GM12875 (cell line): ENCODE measurements at regions not wholly inside any gene's neighbourhood (a gene's known extent, or its start where the extent isn't known, plus 50 kb on each side); places are given as distances from the start of the nearest gene placed in this dataset.

Source experiments
- H3K4me3 ChIP-seq: one replicate; pipeline ENCODE4 v1.5.1; 2011; ENCODE audit warnings: low read depth, low read length, control low read depth
- CTCF ChIP-seq: IDR thresholded peaks from 2 replicates; pipeline ENCODE4 v1.5.1; 2011; ENCODE audit warnings: low read depth, mild to moderate bottlenecking, control low read depth, inconsistent platforms, low read length, moderate library complexity, borderline replicate concordance; ENCODE audit not compliant: insufficient read depth

GRCh38 chr12:85352016-85352415 lies 72.0 kb downstream of the ALX1 start:
- TF ChIP-seq CTCF = no peak
- H3K4me3 ChIP-seq = no peak overlapping the region

- H3K4me3 ChIP-seq = no peak overlapping the region
These were observed 76.8 kb downstream of the ALX1 start for GRCh38 chr12:85356596-85357385.

GRCh38 chr12:85357609-85358008 lies 77.6 kb downstream of the ALX1 start:
- TF ChIP-seq CTCF = no peak
- no peak overlapping the region for H3K4me3 ChIP-seq

More at GRCh38 chr12:85356596-85357385, 76.8 kb downstream of the ALX1 start:
- TF ChIP-seq CTCF = no peak

- TF ChIP-seq CTCF = no peak
- no peak overlapping the region for H3K4me3 ChIP-seq
These were observed 78.7 kb downstream of the ALX1 start for GRCh38 chr12:85358715-85359114.

GRCh38 chr12:85363382-85364190 lies 83.6 kb downstream of the ALX1 start:
- TF ChIP-seq CTCF = no peak
- no peak overlapping the region for H3K4me3 ChIP-seq

GRCh38 chr12:85367936-85368335 lies 87.9 kb downstream of the ALX1 start:
- no peak overlapping the region for H3K4me3 ChIP-seq
- TF ChIP-seq CTCF = no peak
